Endodermal cell (in vitro differentiated cells): ENCODE measurements at regions not wholly inside any gene's neighbourhood (a gene's known extent, or its start where the extent isn't known, plus 50 kb on each side); places are given as distances from the start of the nearest gene placed in this dataset.

Experiments used
- DNase-seq: peaks from one replicate; pipeline ENCODE4 v3.0.0-alpha.2; 2017
- H3K27ac ChIP-seq: 2 replicates; pipeline ENCODE4 v1.5.1; 2013; ENCODE audit warnings: mild to moderate bottlenecking, low read depth, low read length, moderate library complexity
- H3K27me3 ChIP-seq: 2 replicates; pipeline ENCODE4 v1.6.1; 2013; ENCODE audit warnings: mild to moderate bottlenecking, low read length, moderate library complexity; ENCODE audit not compliant: insufficient read depth, control insufficient read depth, poor library complexity, severe bottlenecking
- H3K36me3 ChIP-seq: 2 replicates; pipeline ENCODE4 v1.7.0; 2013; ENCODE audit warnings: mild to moderate bottlenecking, low read length, moderate library complexity; ENCODE audit not compliant: control insufficient read depth, insufficient read depth
- H3K4me1 ChIP-seq: one replicate; pipeline ENCODE4 v1.7.0; 2013; ENCODE audit warnings: low read length; ENCODE audit not compliant: control insufficient read depth, insufficient read depth
- H3K4me3 ChIP-seq: 2 replicates; pipeline ENCODE4 v1.5.1; 2013; ENCODE audit warnings: mild to moderate bottlenecking, low read length, moderate library complexity
- H3K9ac ChIP-seq: 2 replicates; pipeline ENCODE4 v1.6.1; 2013; ENCODE audit warnings: mild to moderate bottlenecking, low read length, moderate library complexity; ENCODE audit not compliant: poor library complexity, severe bottlenecking; ENCODE audit errors: extremely low read depth
- H3K9me3 ChIP-seq: 2 replicates; pipeline ENCODE4 v1.6.1; 2013; ENCODE audit warnings: mild to moderate bottlenecking, low read length, moderate library complexity; ENCODE audit not compliant: control insufficient read depth
- H3K27ac Mint-ChIP-seq: 2 replicates; pipeline ENCODE4 v1.8.0; 2020; ENCODE audit warnings: mixed read lengths
- H3K27me3 Mint-ChIP-seq: 2 replicates; pipeline ENCODE4 v1.8.0; 2021; ENCODE audit warnings: mild to moderate bottlenecking, mixed read lengths; ENCODE audit not compliant: insufficient read depth
- H3K36me3 Mint-ChIP-seq: 2 replicates; pipeline ENCODE4 v1.8.0; 2020; ENCODE audit warnings: low read depth, mixed read lengths
- H3K4me1 Mint-ChIP-seq: 2 replicates; pipeline ENCODE4 v1.8.0; 2020; ENCODE audit warnings: mixed read lengths
- H3K4me3 Mint-ChIP-seq: 2 replicates; pipeline ENCODE4 v1.8.0; 2020; ENCODE audit warnings: mild to moderate bottlenecking, moderate library complexity, mixed read lengths
- H3K9me3 Mint-ChIP-seq: 2 replicates; pipeline ENCODE4 v1.8.0; 2020; ENCODE audit warnings: mild to moderate bottlenecking, mixed read lengths
- WGBS, 2 experiments: methylation state at CpG; one replicate each; pipeline versions ENCODE4 v1.1.5 to v1.1.7; 2013; ENCODE audit warnings: missing lambda C conversion rate in 2 of 2, mixed read lengths in 1 of 2; ENCODE audit not compliant: insufficient coverage in 1 of 2, insufficient read length in 1 of 2; 5-methylcytosine and 5-hydroxymethylcytosine counted together
- TF ChIP-seq, protein P1 (sequence below): fragments of 200-600 bp; sonication (generic); conservative IDR thresholded peaks from 2 replicates; pipeline ENCODE4 v1.5.0; 2021; ENCODE audit warnings: antibody characterized with exemption, mild to moderate bottlenecking

DNA sequence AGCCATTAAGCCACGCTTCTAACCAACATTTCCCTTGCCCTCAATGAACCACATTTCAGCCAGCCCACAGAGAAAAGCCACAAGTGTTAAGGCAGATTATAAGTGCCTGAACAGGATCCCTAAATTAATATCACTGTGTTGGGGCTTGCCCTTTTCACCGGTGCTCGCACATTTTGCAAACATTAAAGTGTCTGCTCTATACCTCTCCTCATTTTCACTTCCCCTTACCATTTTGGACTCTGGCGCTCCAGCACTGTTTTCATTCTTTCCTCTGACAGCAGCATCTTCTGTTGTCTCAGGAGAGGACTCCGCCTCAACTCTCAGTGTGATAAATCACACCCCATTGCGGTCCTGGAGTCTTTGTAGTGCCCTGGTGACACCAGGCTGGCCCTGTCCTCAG, 274.2 kb downstream of the BAMBI start:
- Histone ChIP-seq H3K4me1 (peaks cover 5% of the 10 kb centered on the region), H3K27me3 (no peaks in the 10 kb centered on the region), H3K36me3 (no peaks in the 10 kb centered on the region), H3K9ac (no peak overlapping the region), H3K27ac (no peak overlapping the region), H3K4me3 (no peak overlapping the region), H3K9me3 (peaks cover 3% of the 10 kb centered on the region)
- H3K4me3 Mint-ChIP-seq, result no peak overlapping the region
- H3K9me3 Mint-ChIP-seq, result peaks cover 2% of the 10 kb centered on the region
- H3K4me1 Mint-ChIP-seq, result peaks cover 29% of the 10 kb centered on the region
- H3K36me3 Mint-ChIP-seq, result no peaks in the 10 kb centered on the region
- H3K27ac Mint-ChIP-seq, result no peak overlapping the region
- 93 to 97% methylated on average over 5 to 6 of the region's 6 CpGs for WGBS, 2 experiments
- DNase-seq, result no peak
- H3K27me3 Mint-ChIP-seq, result peaks cover 2% of the 10 kb centered on the region
- TF ChIP-seq, protein P1, sequence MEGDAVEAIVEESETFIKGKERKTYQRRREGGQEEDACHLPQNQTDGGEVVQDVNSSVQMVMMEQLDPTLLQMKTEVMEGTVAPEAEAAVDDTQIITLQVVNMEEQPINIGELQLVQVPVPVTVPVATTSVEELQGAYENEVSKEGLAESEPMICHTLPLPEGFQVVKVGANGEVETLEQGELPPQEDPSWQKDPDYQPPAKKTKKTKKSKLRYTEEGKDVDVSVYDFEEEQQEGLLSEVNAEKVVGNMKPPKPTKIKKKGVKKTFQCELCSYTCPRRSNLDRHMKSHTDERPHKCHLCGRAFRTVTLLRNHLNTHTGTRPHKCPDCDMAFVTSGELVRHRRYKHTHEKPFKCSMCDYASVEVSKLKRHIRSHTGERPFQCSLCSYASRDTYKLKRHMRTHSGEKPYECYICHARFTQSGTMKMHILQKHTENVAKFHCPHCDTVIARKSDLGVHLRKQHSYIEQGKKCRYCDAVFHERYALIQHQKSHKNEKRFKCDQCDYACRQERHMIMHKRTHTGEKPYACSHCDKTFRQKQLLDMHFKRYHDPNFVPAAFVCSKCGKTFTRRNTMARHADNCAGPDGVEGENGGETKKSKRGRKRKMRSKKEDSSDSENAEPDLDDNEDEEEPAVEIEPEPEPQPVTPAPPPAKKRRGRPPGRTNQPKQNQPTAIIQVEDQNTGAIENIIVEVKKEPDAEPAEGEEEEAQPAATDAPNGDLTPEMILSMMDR, result no peak

DNA sequence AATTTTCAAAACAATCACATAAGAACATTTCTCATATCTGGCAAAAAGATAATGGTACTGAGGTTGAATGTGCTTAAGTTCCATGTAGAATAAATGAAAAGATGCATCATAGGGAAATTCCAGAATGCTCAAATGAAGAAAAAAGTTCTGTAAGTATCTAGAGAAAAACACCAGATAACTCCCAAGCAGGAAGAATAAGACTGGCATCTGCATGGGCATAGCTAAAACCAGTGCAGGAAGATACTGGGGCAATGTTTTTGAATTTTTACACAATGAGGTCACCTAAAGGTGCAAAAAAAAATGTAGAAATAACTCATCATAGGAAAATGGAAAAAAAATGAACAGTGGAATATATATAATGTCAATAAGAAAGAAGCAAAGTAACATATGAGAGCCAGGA, 275.2 kb downstream of the BAMBI start:
- Mint-ChIP-seq H3K4me1 (peaks cover 29% of the 10 kb centered on the region), H3K9me3 (peaks cover 5% of the 10 kb centered on the region), H3K36me3 (no peaks in the 10 kb centered on the region), H3K4me3 (no peak overlapping the region), H3K27me3 (peaks cover 2% of the 10 kb centered on the region), H3K27ac (no peak overlapping the region)
- H3K27ac ChIP-seq, result no peak overlapping the region
- no peaks in the 10 kb centered on the region for H3K27me3 ChIP-seq
- TF ChIP-seq, protein P1, result no peak
- H3K36me3 ChIP-seq, result no peaks in the 10 kb centered on the region
- no peak for DNase-seq
- peaks cover 5% of the 10 kb centered on the region for H3K4me1 ChIP-seq
- H3K9ac ChIP-seq, result no peak overlapping the region
- H3K4me3 ChIP-seq, result no peak overlapping the region
- peaks cover 5% of the 10 kb centered on the region for H3K9me3 ChIP-seq

DNA sequence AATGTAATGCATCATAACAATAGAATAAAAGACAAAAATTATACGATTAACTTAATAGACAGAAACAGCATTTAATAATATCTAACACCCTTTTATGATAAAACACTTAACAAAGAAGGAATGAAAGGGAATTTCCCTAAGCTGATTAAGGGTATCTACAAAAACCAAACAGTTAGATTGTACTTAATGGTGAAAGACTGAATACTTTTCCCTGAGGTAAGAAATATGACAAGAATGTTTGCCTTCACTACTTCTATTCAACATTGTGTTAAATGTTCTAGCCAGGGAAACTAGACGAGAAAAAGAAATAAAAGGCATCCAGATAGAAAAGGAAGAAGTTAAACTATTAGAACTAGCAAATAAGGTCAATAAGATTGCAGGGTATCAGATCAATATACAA, 276.9 kb downstream of the BAMBI start:
- no peak overlapping the region for H3K27ac Mint-ChIP-seq
- TF ChIP-seq, protein P1, result no peak
- WGBS, 2 experiments, result 83% methylated on average over 2 of the region's 2 CpGs; no CpG with 5 or more reads in 1 of the 2 experiments

More for the DNA sequence above, 276.9 kb downstream of the BAMBI start:
- H3K27ac ChIP-seq, result no peak overlapping the region
- H3K9me3 ChIP-seq, result peaks cover 17% of the 10 kb centered on the region
- H3K4me3 Mint-ChIP-seq, result no peak overlapping the region
- H3K9me3 Mint-ChIP-seq, result peaks cover 12% of the 10 kb centered on the region
- H3K4me1 ChIP-seq, result peaks cover 2% of the 10 kb centered on the region
- no peak for DNase-seq
- no peaks in the 10 kb centered on the region for H3K36me3 ChIP-seq
- H3K36me3 Mint-ChIP-seq, result peaks cover 1% of the 10 kb centered on the region
- peaks cover 2% of the 10 kb centered on the region for H3K27me3 Mint-ChIP-seq
- H3K27me3 ChIP-seq, result no peaks in the 10 kb centered on the region
- peaks cover 22% of the 10 kb centered on the region for H3K4me1 Mint-ChIP-seq
- H3K4me3 ChIP-seq, result no peak overlapping the region
- no peak overlapping the region for H3K9ac ChIP-seq
